HG03039 (cell line): ENCODE measurements at regions not wholly inside any gene's neighbourhood (a gene's known extent, or its start where the extent isn't known, plus 50 kb on each side); places are given as distances from the start of the nearest gene placed in this dataset.
"Not testable (repeated sequence)": the region's sequence is repeated elsewhere in the genome, so short reads cannot be mapped to it uniquely, and the experiment has no call there.

ENCODE experiments used
- ATAC-seq: cut with Tn5 transposase; IDR thresholded peaks from one replicate; pipeline ENCODE4 v1.9.1; 2021; ENCODE audit warnings: mild to moderate bottlenecking, moderate library complexity; ENCODE audit not compliant: unreplicated experiment

- ATAC-seq = not testable (repeated sequence)
These were observed 59.3 kb downstream of the NUTM2D start for GRCh38 chr10:87416892-87417291.

- not testable (repeated sequence) for ATAC-seq
These were observed 65.1 kb downstream of the NUTM2D start for GRCh38 chr10:87422641-87423040.

GRCh38 chr10:87424697-87425373 lies 67.3 kb downstream of the NUTM2D start:
- not testable (repeated sequence) for ATAC-seq

GRCh38 chr10:87433836-87434235 lies 70.9 kb upstream of the MINPP1 start:
- ATAC-seq = not testable (repeated sequence)

GRCh38 chr10:87435295-87435826 lies 69.3 kb upstream of the MINPP1 start:
- not testable (repeated sequence) for ATAC-seq

GRCh38 chr10:87436104-87436503 lies 68.6 kb upstream of the MINPP1 start:
- ATAC-seq = peak; percentile 61

GRCh38 chr10:87437450-87437849 lies 67.2 kb upstream of the MINPP1 start:
- not testable (repeated sequence) for ATAC-seq
